Neural progenitor cell (in vitro differentiated cells): ENCODE measurements at regions not wholly inside any gene's neighbourhood (a gene's known extent, or its start where the extent isn't known, plus 50 kb on each side); places are given as distances from the start of the nearest gene placed in this dataset.
"Not testable (repeated sequence)": the region's sequence is repeated elsewhere in the genome, so short reads cannot be mapped to it uniquely, and the experiment has no call there.

Source experiments
- DNase-seq: peaks from one replicate; pipeline ENCODE4 v3.0.0-alpha.2; 2016; ENCODE audit warnings: low spot score
- H2AFZ ChIP-seq: fragments of 200-600 bp; sonication (generic); replicated peaks from 2 replicates; pipeline ENCODE4 v1.6.1; 2016; ENCODE audit warnings: antibody characterized with exemption
- H3F3A ChIP-seq: fragments of 200-600 bp; sonication (generic); 2 replicates; pipeline ENCODE4 v1.6.1; 2016; ENCODE audit warnings: antibody characterized with exemption, low read depth
- H3K27ac ChIP-seq: fragments of 200-600 bp; sonication (generic); 2 replicates; pipeline ENCODE4 v1.5.1; 2016; ENCODE audit warnings: mild to moderate bottlenecking
- H3K27me3 ChIP-seq: fragments of 200-600 bp; sonication (generic); 2 replicates; pipeline ENCODE4 v1.6.1; 2016; ENCODE audit warnings: mild to moderate bottlenecking, moderate library complexity
- H3K36me3 ChIP-seq: fragments of 200-600 bp; sonication (generic); 2 replicates; pipeline ENCODE4 v1.5.1; 2016
- H3K4me1 ChIP-seq: fragments of 200-600 bp; sonication (generic); 2 replicates; pipeline ENCODE4 v1.6.1; 2016; ENCODE audit warnings: mixed run types
- H3K4me2 ChIP-seq: fragments of 200-600 bp; sonication (generic); 2 replicates; pipeline ENCODE4 v1.6.1; 2016
- H3K4me3 ChIP-seq: fragments of 200-600 bp; sonication (generic); 2 replicates; pipeline ENCODE4 v1.5.1; 2016
- H3K79me2 ChIP-seq: fragments of 200-600 bp; sonication (generic); 2 replicates; pipeline ENCODE4 v1.6.1; 2016; ENCODE audit warnings: low read depth
- H3K9ac ChIP-seq: fragments of 200-600 bp; sonication (generic); 2 replicates; pipeline ENCODE4 v1.6.1; 2016
- H3K9me3 ChIP-seq: fragments of 200-600 bp; sonication (generic); 2 replicates; pipeline ENCODE4 v1.5.1; 2016; ENCODE audit warnings: low read depth
- H4K20me1 ChIP-seq: fragments of 200-600 bp; sonication (generic); 2 replicates; pipeline ENCODE4 v1.6.1; 2016; ENCODE audit warnings: low read depth
- H3K27ac Mint-ChIP-seq: 3 replicates; pipeline ENCODE4 v1.8.0; 2021; ENCODE audit warnings: mixed read lengths
- H3K27me3 Mint-ChIP-seq: 2 replicates; pipeline ENCODE4 v1.8.0; 2022; ENCODE audit warnings: low read depth, mild to moderate bottlenecking, inconsistent platforms, moderate library complexity, mixed read lengths; ENCODE audit not compliant: insufficient read depth
- H3K36me3 Mint-ChIP-seq: 3 replicates; pipeline ENCODE4 v1.8.0; 2021; ENCODE audit warnings: mixed read lengths
- H3K4me1 Mint-ChIP-seq: 3 replicates; pipeline ENCODE4 v1.8.0; 2021; ENCODE audit warnings: mixed read lengths
- H3K4me3 Mint-ChIP-seq: 3 replicates; pipeline ENCODE4 v1.8.0; 2021; ENCODE audit warnings: mild to moderate bottlenecking, moderate library complexity, mixed read lengths
- H3K9me3 Mint-ChIP-seq: 3 replicates; pipeline ENCODE4 v1.8.0; 2020; ENCODE audit warnings: mixed read lengths
- EZH2 ChIP-seq: fragments of 200-600 bp; sonication (generic); IDR thresholded peaks from 2 replicates; pipeline ENCODE4 v1.6.1; 2017; ENCODE audit warnings: antibody characterized with exemption, mild to moderate bottlenecking, moderate library complexity
- EZH2phosphoT487 ChIP-seq: fragments of 200-600 bp; sonication (generic); IDR thresholded peaks from 2 replicates; pipeline ENCODE4 v1.6.1; 2017; ENCODE audit warnings: antibody characterized with exemption
- TF ChIP-seq, protein P1 (sequence below): fragments of 200-600 bp; sonication (generic); IDR thresholded peaks from 2 replicates; pipeline ENCODE4 v1.5.1; 2017; ENCODE audit warnings: antibody characterized with exemption, mild to moderate bottlenecking

DNA sequence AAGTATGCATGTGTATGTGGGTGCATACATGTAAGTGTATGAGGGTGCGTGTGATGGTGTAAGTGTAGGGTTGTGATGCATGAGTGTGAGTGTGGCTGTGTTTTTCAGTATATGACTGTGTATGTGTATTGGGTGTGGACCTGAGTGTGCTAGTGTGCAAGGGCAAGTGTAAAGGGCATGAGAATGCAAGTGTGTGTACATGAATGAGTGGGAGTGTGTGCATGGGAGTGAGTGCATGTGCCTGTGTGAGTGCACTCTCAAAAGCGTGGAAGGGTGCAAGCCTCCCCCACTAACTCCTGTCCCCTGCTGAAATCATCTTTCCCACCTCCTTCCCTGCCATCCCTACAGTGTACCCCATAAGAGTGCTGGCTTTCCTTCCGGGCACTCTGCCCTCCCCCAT lies 225.1 kb upstream of the PRKX start:
- Histone ChIP-seq H4K20me1 (no peaks in the 10 kb centered on the region), H3K79me2 (no peaks in the 10 kb centered on the region), H3K9ac (no peak overlapping the region), H3K27ac (no peak overlapping the region), H3F3A (no peaks in the 10 kb centered on the region), H3K36me3 (no peaks in the 10 kb centered on the region), H3K4me3 (no peak overlapping the region), H3K27me3 (no peaks in the 10 kb centered on the region), H3K9me3 (no peaks in the 10 kb centered on the region), H2AFZ (no peak overlapping the region), H3K4me2 (no peak overlapping the region), H3K4me1 (no peaks in the 10 kb centered on the region)
- Mint-ChIP-seq H3K9me3 (peaks cover 2% of the 10 kb centered on the region), H3K4me3 (no peak overlapping the region), H3K27ac (no peak overlapping the region), H3K27me3 (no peaks in the 10 kb centered on the region), H3K4me1 (no peaks in the 10 kb centered on the region), H3K36me3 (no peaks in the 10 kb centered on the region)
- DNase-seq: no peak
- TF ChIP-seq, protein P1, sequence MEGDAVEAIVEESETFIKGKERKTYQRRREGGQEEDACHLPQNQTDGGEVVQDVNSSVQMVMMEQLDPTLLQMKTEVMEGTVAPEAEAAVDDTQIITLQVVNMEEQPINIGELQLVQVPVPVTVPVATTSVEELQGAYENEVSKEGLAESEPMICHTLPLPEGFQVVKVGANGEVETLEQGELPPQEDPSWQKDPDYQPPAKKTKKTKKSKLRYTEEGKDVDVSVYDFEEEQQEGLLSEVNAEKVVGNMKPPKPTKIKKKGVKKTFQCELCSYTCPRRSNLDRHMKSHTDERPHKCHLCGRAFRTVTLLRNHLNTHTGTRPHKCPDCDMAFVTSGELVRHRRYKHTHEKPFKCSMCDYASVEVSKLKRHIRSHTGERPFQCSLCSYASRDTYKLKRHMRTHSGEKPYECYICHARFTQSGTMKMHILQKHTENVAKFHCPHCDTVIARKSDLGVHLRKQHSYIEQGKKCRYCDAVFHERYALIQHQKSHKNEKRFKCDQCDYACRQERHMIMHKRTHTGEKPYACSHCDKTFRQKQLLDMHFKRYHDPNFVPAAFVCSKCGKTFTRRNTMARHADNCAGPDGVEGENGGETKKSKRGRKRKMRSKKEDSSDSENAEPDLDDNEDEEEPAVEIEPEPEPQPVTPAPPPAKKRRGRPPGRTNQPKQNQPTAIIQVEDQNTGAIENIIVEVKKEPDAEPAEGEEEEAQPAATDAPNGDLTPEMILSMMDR: no peak
- no peak for TF ChIP-seq EZH2
- no peak for TF ChIP-seq EZH2phosphoT487

DNA sequence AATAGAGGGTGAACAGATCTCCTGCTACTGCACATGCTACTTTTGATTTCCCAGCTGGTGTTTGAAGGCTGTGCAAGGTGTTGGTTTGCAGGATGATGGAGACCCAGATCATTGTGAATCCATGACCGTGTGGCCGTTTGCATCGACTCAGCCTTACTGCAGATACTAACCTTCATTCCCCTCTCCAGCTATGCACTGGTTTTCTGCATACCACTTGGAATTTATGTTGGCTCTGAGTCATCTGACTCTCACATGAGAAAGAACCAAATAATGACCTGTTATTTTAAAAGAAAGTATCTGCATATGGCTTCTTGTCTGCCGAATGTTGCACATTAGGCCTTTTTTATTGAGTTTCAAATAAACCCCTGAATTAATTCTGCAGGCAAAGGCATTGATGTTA lies 221.7 kb upstream of the PRKX start:
- H4K20me1 ChIP-seq, H3K36me3 Mint-ChIP-seq, H3K4me2 ChIP-seq, H3K36me3 ChIP-seq, H2AFZ ChIP-seq, H3K27me3 Mint-ChIP-seq, H3K9ac ChIP-seq, H3K4me3 ChIP-seq, H3K4me3 Mint-ChIP-seq, H3K4me1 Mint-ChIP-seq, H3F3A ChIP-seq, H3K27ac ChIP-seq, DNase-seq, H3K4me1 ChIP-seq, H3K9me3 ChIP-seq, H3K79me2 ChIP-seq, H3K9me3 Mint-ChIP-seq, H3K27ac Mint-ChIP-seq, H3K27me3 ChIP-seq: not testable (repeated sequence)

- not testable (repeated sequence) for DNase-seq, H3K4me1 Mint-ChIP-seq, H3K4me1 ChIP-seq, H3K27me3 Mint-ChIP-seq, H3K36me3 Mint-ChIP-seq, H3K79me2 ChIP-seq, H3K27me3 ChIP-seq, H4K20me1 ChIP-seq, H2AFZ ChIP-seq, H3K4me3 Mint-ChIP-seq, H3K9me3 Mint-ChIP-seq, H3K27ac Mint-ChIP-seq, H3K4me3 ChIP-seq, H3F3A ChIP-seq, H3K27ac ChIP-seq, H3K4me2 ChIP-seq, H3K36me3 ChIP-seq, H3K9ac ChIP-seq, H3K9me3 ChIP-seq
Measured at GRCh38 chrX:3920424-3921017, 207.1 kb upstream of the PRKX start.

GRCh38 chrX:3919668-3920423 lies 206.4 kb upstream of the PRKX start:
- H3K9me3 Mint-ChIP-seq, H3K36me3 Mint-ChIP-seq, H3K27ac ChIP-seq, H3K27me3 ChIP-seq, H3K4me1 Mint-ChIP-seq, H3K79me2 ChIP-seq, H3K4me2 ChIP-seq, H3K9me3 ChIP-seq, H3K36me3 ChIP-seq, H2AFZ ChIP-seq, DNase-seq, H3K4me3 ChIP-seq, H3F3A ChIP-seq, H3K27me3 Mint-ChIP-seq, H3K9ac ChIP-seq, H3K27ac Mint-ChIP-seq, H3K4me1 ChIP-seq, H3K4me3 Mint-ChIP-seq, H4K20me1 ChIP-seq: not testable (repeated sequence)

DNA sequence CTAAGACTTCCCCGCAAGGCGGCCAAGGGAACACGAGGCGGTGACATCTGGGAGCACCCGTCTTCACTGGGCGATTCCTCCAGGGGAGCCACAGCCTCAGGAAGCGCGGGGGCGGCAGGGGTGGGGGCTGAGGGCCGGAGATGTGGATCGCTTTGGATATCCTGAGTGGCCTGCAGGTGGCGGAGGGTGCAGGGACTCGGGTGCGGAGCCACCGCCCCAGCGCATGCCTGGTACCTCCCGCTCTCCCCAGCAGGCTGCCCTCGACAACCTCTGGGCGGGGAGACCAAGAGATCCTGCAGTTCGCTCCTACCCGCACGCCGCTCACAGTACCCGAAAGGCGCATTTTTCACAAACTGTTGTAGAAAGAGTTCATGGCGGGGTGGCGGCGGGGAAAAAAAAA lies 201.4 kb upstream of the PRKX start:
- not testable (repeated sequence) for H3K9me3 Mint-ChIP-seq, H3K27ac Mint-ChIP-seq, H3K4me3 ChIP-seq, H4K20me1 ChIP-seq, H3K27ac ChIP-seq, H3K36me3 Mint-ChIP-seq, H3K36me3 ChIP-seq, H3K27me3 Mint-ChIP-seq, H3K4me1 Mint-ChIP-seq, H3K9ac ChIP-seq, H3K4me2 ChIP-seq, DNase-seq, H3K79me2 ChIP-seq, H2AFZ ChIP-seq, H3K27me3 ChIP-seq, H3K4me1 ChIP-seq, H3K9me3 ChIP-seq, H3K4me3 Mint-ChIP-seq, H3F3A ChIP-seq

DNA sequence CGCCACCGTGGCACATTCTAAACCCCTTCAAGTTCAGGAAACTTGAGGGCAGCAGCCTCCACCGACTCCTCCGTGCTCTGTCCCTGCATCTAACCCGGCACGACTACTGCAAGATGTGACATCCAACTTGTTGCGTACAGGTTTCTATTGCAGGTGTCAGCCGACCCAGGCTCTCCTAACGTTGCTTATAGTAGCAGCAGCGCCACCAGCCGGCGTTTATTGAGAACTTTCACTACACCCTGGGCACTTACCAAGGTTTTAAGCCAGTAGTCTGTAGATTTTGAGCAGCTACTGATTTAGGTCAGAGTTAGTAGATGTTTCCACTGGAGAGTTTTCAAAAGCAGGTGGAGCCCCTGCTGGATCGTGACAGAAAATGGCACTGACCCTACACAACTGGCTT lies 200.6 kb upstream of the PRKX start:
- H3K27ac Mint-ChIP-seq, H3K4me2 ChIP-seq, H3K27ac ChIP-seq, H3K9me3 ChIP-seq, H3K9ac ChIP-seq, H4K20me1 ChIP-seq, H2AFZ ChIP-seq, H3K4me1 Mint-ChIP-seq, H3F3A ChIP-seq, H3K27me3 Mint-ChIP-seq, H3K27me3 ChIP-seq, DNase-seq, H3K4me3 Mint-ChIP-seq, H3K79me2 ChIP-seq, H3K36me3 ChIP-seq, H3K4me1 ChIP-seq, H3K4me3 ChIP-seq, H3K36me3 Mint-ChIP-seq, H3K9me3 Mint-ChIP-seq: not testable (repeated sequence)

DNA sequence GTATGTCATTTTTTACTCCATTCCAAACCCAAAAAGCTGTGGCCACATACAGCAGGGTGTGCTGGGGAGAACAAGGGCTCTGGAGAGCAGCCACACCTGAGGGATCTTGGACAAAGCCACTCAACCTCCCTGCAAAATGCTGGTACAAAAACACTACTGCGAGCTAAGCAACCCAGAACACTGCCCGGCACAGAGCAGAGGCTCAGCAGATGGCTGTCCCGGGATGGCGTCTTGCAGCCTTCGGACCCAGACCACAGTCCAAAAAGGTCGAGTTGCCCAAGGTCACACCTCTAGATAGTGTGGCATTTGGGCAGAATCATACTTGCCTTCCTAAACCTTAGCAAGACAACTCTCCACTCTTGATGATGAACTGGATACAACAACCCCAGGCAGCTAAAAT lies 197.6 kb upstream of the PRKX start:
- not testable (repeated sequence) for H3K4me3 ChIP-seq, H3K4me3 Mint-ChIP-seq, H3K36me3 ChIP-seq, H4K20me1 ChIP-seq, H2AFZ ChIP-seq, H3K4me1 ChIP-seq, H3K27ac ChIP-seq, DNase-seq, H3K4me2 ChIP-seq, H3K79me2 ChIP-seq, H3K9me3 ChIP-seq, H3K27ac Mint-ChIP-seq, H3K9ac ChIP-seq, H3K9me3 Mint-ChIP-seq, H3K27me3 ChIP-seq, H3F3A ChIP-seq, H3K4me1 Mint-ChIP-seq, H3K36me3 Mint-ChIP-seq, H3K27me3 Mint-ChIP-seq
